Naive thymus-derived CD4-positive, alpha-beta T cell (primary cell): ENCODE measurements at regions not wholly inside any gene's neighbourhood (a gene's known extent, or its start where the extent isn't known, plus 50 kb on each side); places are given as distances from the start of the nearest gene placed in this dataset.

Experiments
- ATAC-seq: fragments of 150-1000 bp; cut with Tn5 transposase; 2 replicates; pipeline ENCODE4 v1.10.0; 2021; ENCODE audit warnings: mild to moderate bottlenecking, moderate library complexity
- CTCF ChIA-PET: fragments of 350-600 bp; sonication (Branson Sonifier 250); formaldehyde crosslinking; loops from one replicate; lab custom pipeline; 2021; ENCODE audit warnings: antibody characterized with exemption; lab: Charles Lee
- POLR2A ChIA-PET: fragments of 350-600 bp; sonication (Branson Sonifier 250); formaldehyde crosslinking; loops from one replicate; lab custom pipeline; 2021; ENCODE audit warnings: antibody characterized with exemption, inconsistent platforms; lab: Charles Lee
- DNase-seq, 9 donors: peaks; one replicate each; pipeline versions ENCODE4 v3.0.0 to v3.0.0-alpha.2; 2020 to 2022; ENCODE audit warnings: mixed read lengths in 1 of 9
- H3K27ac ChIP-seq: one replicate; pipeline ENCODE4 v1.7.0; 2013; ENCODE audit warnings: mild to moderate bottlenecking, low read depth, low read length, moderate library complexity
- H3K27me3 ChIP-seq, 2 donors: one replicate each; pipeline ENCODE4 v1.7.0; 2013; ENCODE audit warnings: low read length in 2 of 2, mild to moderate bottlenecking in 2 of 2, moderate library complexity in 2 of 2; ENCODE audit not compliant: control insufficient read depth in 2 of 2, insufficient read depth in 2 of 2
- H3K36me3 ChIP-seq, 3 experiments: 1 replicate in 2 of 3; 2 replicates in 1 of 3; pipeline ENCODE4 v1.7.0; 2013; ENCODE audit warnings: low read length in 3 of 3, mild to moderate bottlenecking in 3 of 3, moderate library complexity in 1 of 3; ENCODE audit not compliant: insufficient read depth in 3 of 3, control insufficient read depth in 2 of 3
- H3K4me1 ChIP-seq, 2 donors: one replicate each; pipeline ENCODE4 v1.7.0; 2013; ENCODE audit warnings: low read length in 2 of 2, mild to moderate bottlenecking in 2 of 2, moderate library complexity in 1 of 2; ENCODE audit not compliant: control insufficient read depth in 2 of 2, insufficient read depth in 2 of 2
- H3K4me3 ChIP-seq: 2 replicates; pipeline ENCODE4 v1.7.0; 2013; ENCODE audit warnings: mild to moderate bottlenecking, low read length
- H3K9me3 ChIP-seq, 3 experiments: 1 replicate in 2 of 3; 2 replicates in 1 of 3; pipeline ENCODE4 v1.7.0; 2013; ENCODE audit warnings: low read length in 3 of 3; ENCODE audit not compliant: control insufficient read depth in 2 of 3
- H3K27ac Mint-ChIP-seq, 9 donors: one replicate each; pipeline ENCODE4 v1.8.0; 2020 to 2022; ENCODE audit warnings: mixed read lengths in 9 of 9, mild to moderate bottlenecking in 8 of 9, moderate library complexity in 5 of 9, inconsistent platforms in 2 of 9
- H3K27me3 Mint-ChIP-seq, 5 donors: one replicate each; pipeline ENCODE4 v1.8.0; 2021 to 2022; ENCODE audit warnings: mixed read lengths in 5 of 5, mild to moderate bottlenecking in 1 of 5
- H3K36me3 Mint-ChIP-seq, 5 donors: one replicate each; pipeline ENCODE4 v1.8.0; 2020 to 2022; ENCODE audit warnings: mixed read lengths in 5 of 5, mild to moderate bottlenecking in 3 of 5, inconsistent platforms in 1 of 5
- H3K4me1 Mint-ChIP-seq, 7 donors: one replicate each; pipeline ENCODE4 v1.8.0; 2020 to 2022; ENCODE audit warnings: mixed read lengths in 7 of 7, mild to moderate bottlenecking in 3 of 7, inconsistent platforms in 1 of 7
- H3K4me3 Mint-ChIP-seq, 10 donors: one replicate each; pipeline ENCODE4 v1.8.0; 2020 to 2022; ENCODE audit warnings: mild to moderate bottlenecking in 10 of 10, mixed read lengths in 10 of 10, moderate library complexity in 6 of 10, inconsistent platforms in 2 of 10
- H3K9me3 Mint-ChIP-seq, 11 donors: one replicate each; pipeline ENCODE4 v1.8.0; 2020 to 2022; ENCODE audit warnings: mixed read lengths in 11 of 11, mild to moderate bottlenecking in 4 of 11, inconsistent platforms in 1 of 11, moderate library complexity in 1 of 11
- intact Hi-C, 2 donors: fragments of 100-400 bp; cut with micrococcal nuclease; formaldehyde crosslinking; loops; one replicate each; pipeline ENCODE4 v1.15.1; 2023

DNA sequence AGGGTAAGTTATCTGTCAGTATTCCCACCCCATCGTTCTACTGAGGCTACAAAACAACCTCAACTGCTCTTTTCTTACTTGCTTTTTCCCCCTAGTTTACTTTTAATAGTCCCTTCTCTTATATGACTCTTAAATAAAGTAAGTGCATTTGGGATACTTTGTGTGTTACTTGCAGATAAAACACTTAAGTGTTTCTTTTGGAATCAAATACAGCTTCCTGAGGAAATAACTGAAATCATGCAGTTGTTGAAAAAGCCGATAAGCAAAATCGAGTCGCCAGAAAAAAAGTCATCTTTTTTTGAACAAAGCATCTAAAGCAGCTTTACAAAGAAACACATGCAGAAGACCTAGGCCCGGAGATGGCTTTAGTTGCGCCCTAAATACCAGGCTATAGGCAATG is 53.5 kb upstream of the EPB41L4A start:
- H3K9me3 Mint-ChIP-seq = no peaks in the 10 kb centered on the region

DNA sequence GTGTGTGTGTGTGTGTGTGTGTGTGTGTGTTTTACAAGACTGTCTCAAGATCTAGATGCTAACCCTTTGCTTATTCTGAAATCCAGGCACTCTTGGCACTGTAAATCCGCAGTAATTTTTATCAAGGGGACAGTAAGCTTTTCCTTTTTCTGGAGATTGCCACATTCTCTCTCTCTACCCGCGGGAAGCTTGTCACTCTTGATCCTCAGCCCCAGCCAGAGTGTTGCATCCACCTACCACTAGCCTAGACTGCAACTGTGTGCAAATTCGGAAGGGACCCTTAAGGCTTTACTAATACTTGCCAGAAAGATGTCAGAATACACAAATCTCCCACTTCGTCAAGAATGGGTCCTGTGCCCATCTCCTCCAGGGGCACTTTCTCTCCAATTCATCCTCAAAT is 54.9 kb upstream of the EPB41L4A start:
- peaks cover 10 to 32% (median 17%) of the 10 kb centered on the region in 5 donors for H3K27me3 Mint-ChIP-seq
- Histone ChIP-seq H3K27me3 (peaks cover 0 to 3% of the 10 kb centered on the region in 2 donors), H3K4me1 (no peaks in the 10 kb centered on the region), H3K27ac (no peak overlapping the region), H3K9me3 (no peaks in the 10 kb centered on the region), H3K36me3 (no peaks in the 10 kb centered on the region), H3K4me3 (no peak overlapping the region)
- H3K4me3 Mint-ChIP-seq = no peak overlapping the region
- intact Hi-C loops = no loop called here
- ChIA-PET CTCF (no interaction called here), POLR2A (no interaction called here)
- ATAC-seq (no peak), DNase-seq (no peak)
- H3K36me3 Mint-ChIP-seq = no peaks in the 10 kb centered on the region
- no peaks in the 10 kb centered on the region for H3K4me1 Mint-ChIP-seq
- H3K27ac Mint-ChIP-seq = no peak overlapping the region
- no peaks in the 10 kb centered on the region for H3K9me3 Mint-ChIP-seq

More for the DNA sequence above, 53.5 kb upstream of the EPB41L4A start:
- no peaks in the 10 kb centered on the region for H3K36me3 ChIP-seq
- DNase-seq (no peak), ATAC-seq (no peak)
- no peak overlapping the region for H3K27ac ChIP-seq
- peaks cover 0 to 3% of the 10 kb centered on the region in 2 donors for H3K27me3 ChIP-seq
- no peaks in the 10 kb centered on the region for H3K36me3 Mint-ChIP-seq
- no peak overlapping the region for H3K4me3 Mint-ChIP-seq
- H3K4me1 ChIP-seq = no peaks in the 10 kb centered on the region
- no peaks in the 10 kb centered on the region for H3K9me3 ChIP-seq
- POLR2A ChIA-PET = no interaction called here
- no peaks in the 10 kb centered on the region for H3K4me1 Mint-ChIP-seq
- CTCF ChIA-PET = no interaction called here
- peaks cover 10 to 24% (median 17%) of the 10 kb centered on the region in 5 donors for H3K27me3 Mint-ChIP-seq
- intact Hi-C loops = no loop called here
- H3K4me3 ChIP-seq = no peak overlapping the region
- no peak overlapping the region for H3K27ac Mint-ChIP-seq

DNA sequence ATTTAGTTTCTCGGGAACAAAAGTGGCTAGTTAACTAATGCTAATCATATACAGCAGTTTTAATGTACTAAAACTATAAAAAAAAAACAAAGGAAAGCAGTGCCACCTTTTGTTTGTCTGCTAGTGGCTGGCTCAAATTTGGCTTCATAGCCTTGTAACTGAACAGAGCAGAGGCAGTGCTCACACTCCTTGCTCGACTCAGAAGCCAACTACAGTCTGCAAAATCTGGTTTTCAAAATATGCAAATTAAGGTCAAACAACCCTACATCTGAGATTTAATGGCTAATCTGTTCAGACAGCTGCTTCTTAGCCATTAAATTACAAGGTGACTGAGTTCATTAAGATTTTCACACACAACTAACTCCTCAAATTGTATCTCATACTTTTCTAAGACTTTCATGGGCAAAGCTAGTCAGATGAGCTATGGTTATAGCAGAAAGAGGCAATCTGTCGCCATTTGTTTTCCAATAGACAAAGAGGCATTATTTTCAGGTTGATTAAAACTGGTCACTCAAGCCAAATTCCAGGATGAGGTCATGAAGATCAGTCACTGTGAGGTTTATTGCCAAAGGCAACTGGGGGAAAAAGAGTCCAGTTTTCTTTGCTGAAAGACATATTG is 56.8 kb upstream of the EPB41L4A start:
- Histone ChIP-seq H3K36me3 (no peaks in the 10 kb centered on the region), H3K4me1 (no peaks in the 10 kb centered on the region), H3K27me3 (peaks cover 0 to 3% of the 10 kb centered on the region in 2 donors), H3K27ac (no peak overlapping the region), H3K4me3 (no peak overlapping the region), H3K9me3 (no peaks in the 10 kb centered on the region)
- CTCF ChIA-PET = no interaction called here
- intact Hi-C loops = no loop called here
- no peak for DNase-seq
- H3K4me3 Mint-ChIP-seq = no peak overlapping the region
- H3K36me3 Mint-ChIP-seq = no peaks in the 10 kb centered on the region
- POLR2A ChIA-PET = no interaction called here
- H3K27me3 Mint-ChIP-seq = peaks cover 15 to 37% (median 17%) of the 10 kb centered on the region in 5 donors
- ATAC-seq = no peak
- H3K9me3 Mint-ChIP-seq = no peaks in the 10 kb centered on the region
- no peaks in the 10 kb centered on the region for H3K4me1 Mint-ChIP-seq
- H3K27ac Mint-ChIP-seq = no peak overlapping the region

DNA sequence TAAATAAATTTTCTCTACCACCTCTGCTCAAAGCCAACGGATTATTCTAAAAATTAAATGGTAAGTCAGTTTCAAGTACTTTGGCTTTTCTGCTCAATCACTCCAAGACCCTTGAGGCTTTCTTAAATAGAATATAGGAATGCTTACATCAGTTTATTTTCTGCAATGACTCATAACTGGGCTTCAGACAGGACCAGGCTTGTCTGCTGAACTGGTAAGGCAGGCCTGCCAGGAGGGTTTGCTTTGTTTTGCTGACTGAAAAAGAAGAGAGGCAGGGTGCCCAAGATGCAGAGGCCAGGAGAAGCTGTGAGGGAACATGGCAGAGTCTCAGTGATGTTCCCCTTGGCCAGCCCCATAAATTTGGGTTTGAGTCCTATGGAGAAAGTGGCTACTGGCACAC is 60.3 kb upstream of the EPB41L4A start:
- Histone ChIP-seq H3K4me3 (no peak overlapping the region), H3K36me3 (no peaks in the 10 kb centered on the region), H3K4me1 (no peaks in the 10 kb centered on the region), H3K27ac (no peak overlapping the region), H3K27me3 (peaks cover 0 to 3% of the 10 kb centered on the region in 2 donors), H3K9me3 (no peaks in the 10 kb centered on the region)
- Mint-ChIP-seq H3K27me3 (peaks cover 0 to 32% (median 21%) of the 10 kb centered on the region in 5 donors), H3K4me1 (no peaks in the 10 kb centered on the region), H3K4me3 (no peak overlapping the region), H3K36me3 (no peaks in the 10 kb centered on the region), H3K27ac (no peak overlapping the region), H3K9me3 (peaks cover 0 to 12% (median 6%) of the 10 kb centered on the region in 11 donors)
- no peak for ATAC-seq
- POLR2A ChIA-PET = no interaction called here
- no peak for DNase-seq
- CTCF ChIA-PET = no interaction called here
- intact Hi-C loops = no loop called here

DNA sequence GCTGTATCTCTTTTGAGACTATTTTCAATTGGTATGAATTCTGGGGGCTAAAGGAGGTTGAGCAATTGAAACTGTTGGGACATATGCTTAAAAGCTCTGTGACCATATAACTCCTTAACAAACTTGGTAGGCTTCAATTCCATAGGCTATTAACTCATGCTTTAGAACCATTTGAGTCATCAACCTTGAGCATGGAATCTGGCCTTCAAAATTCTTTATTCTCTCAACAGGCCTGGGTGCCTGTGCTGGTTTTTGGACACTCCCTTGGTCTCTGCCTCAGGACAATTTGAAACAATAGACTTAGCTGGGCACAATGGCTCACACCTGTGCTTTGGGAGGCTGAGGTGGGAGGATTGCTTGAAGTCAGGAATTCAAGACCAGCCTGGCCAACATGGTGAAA is 61.4 kb upstream of the EPB41L4A start:
- no peaks in the 10 kb centered on the region for H3K36me3 Mint-ChIP-seq
- H3K27ac ChIP-seq = no peak overlapping the region
- no peaks in the 10 kb centered on the region for H3K9me3 ChIP-seq
- H3K27me3 Mint-ChIP-seq = peaks cover 0 to 34% (median 21%) of the 10 kb centered on the region in 5 donors
- intact Hi-C loops = no loop called here
- peaks cover 0 to 15% (median 8%) of the 10 kb centered on the region in 11 donors for H3K9me3 Mint-ChIP-seq
- H3K4me3 Mint-ChIP-seq = no peak overlapping the region
- no peak for DNase-seq
- ATAC-seq = no peak
- no peaks in the 10 kb centered on the region for H3K36me3 ChIP-seq
- no peak overlapping the region for H3K27ac Mint-ChIP-seq
- H3K4me3 ChIP-seq = no peak overlapping the region
- ChIA-PET POLR2A (no interaction called here), CTCF (no interaction called here)
- no peaks in the 10 kb centered on the region for H3K4me1 ChIP-seq
- H3K4me1 Mint-ChIP-seq = no peaks in the 10 kb centered on the region
- H3K27me3 ChIP-seq = no peaks in the 10 kb centered on the region

DNA sequence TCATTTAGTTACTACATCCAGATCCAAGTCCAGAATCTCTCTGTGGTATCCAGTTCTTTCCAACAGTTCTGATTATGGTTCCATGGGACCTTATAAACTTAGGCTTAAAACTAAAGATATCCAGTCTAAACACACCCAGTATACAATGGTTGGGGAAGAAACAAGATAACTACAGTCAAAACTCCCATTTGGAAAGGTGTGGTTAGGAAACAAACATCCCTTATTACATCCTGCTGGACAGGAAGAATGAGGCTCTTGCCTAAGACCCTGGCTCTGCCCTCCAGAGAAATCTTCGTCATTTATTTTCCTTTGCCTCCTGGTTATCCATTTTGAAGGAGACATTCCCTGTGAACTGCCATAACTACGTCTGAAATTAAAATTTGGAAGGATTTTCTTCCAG is 64.6 kb upstream of the EPB41L4A start:
- no peaks in the 10 kb centered on the region for H3K27me3 ChIP-seq
- ChIA-PET POLR2A (no interaction called here), CTCF (no interaction called here)
- intact Hi-C loops = no loop called here
- Mint-ChIP-seq H3K27me3 (peaks cover 0 to 39% (median 20%) of the 10 kb centered on the region in 5 donors), H3K4me1 (no peaks in the 10 kb centered on the region), H3K36me3 (no peaks in the 10 kb centered on the region), H3K27ac (no peak overlapping the region), H3K4me3 (no peak overlapping the region), H3K9me3 (peaks cover 0 to 18% (median 8%) of the 10 kb centered on the region in 11 donors)
- no peaks in the 10 kb centered on the region for H3K36me3 ChIP-seq
- no peaks in the 10 kb centered on the region for H3K9me3 ChIP-seq
- H3K27ac ChIP-seq = no peak overlapping the region
- ATAC-seq (no peak), DNase-seq (no peak)
- H3K4me1 ChIP-seq = no peaks in the 10 kb centered on the region
- H3K4me3 ChIP-seq = no peak overlapping the region

DNA sequence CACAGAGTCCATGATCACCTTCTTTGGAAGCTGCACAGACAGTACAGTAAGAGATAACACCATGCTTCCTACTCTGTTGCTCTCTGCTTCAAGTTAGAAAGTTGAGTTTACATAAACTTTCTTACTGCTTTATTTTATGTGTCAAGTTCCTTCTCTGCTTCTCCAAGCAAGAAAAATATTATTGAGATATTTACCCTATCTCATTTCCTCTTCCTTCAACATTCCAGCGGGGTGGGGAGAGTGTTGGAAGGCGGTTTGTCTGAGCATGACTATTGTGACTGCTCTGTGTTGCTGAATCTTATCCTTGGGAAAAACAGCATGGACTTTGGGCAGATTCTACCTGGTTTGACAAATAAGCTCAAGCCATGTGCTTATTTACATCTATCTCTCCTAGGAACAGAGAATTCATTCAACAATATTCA is 66.9 kb upstream of the EPB41L4A start:
- POLR2A ChIA-PET = no interaction called here
- Histone ChIP-seq H3K9me3 (no peaks in the 10 kb centered on the region), H3K4me3 (no peak overlapping the region), H3K27ac (no peak overlapping the region), H3K4me1 (no peaks in the 10 kb centered on the region), H3K27me3 (no peaks in the 10 kb centered on the region), H3K36me3 (no peaks in the 10 kb centered on the region)
- H3K27me3 Mint-ChIP-seq = peaks cover 0 to 40% (median 30%) of the 10 kb centered on the region in 5 donors
- no peaks in the 10 kb centered on the region for H3K36me3 Mint-ChIP-seq
- intact Hi-C loops = no loop called here
- CTCF ChIA-PET = no interaction called here
- H3K9me3 Mint-ChIP-seq = peaks cover 0 to 18% (median 8%) of the 10 kb centered on the region in 11 donors
- ATAC-seq (no peak), DNase-seq (no peak)
- no peak overlapping the region for H3K4me3 Mint-ChIP-seq
- no peak overlapping the region for H3K27ac Mint-ChIP-seq
- no peaks in the 10 kb centered on the region for H3K4me1 Mint-ChIP-seq
